ENCODE measurements at regions not wholly inside any gene's neighbourhood (a gene's known extent, or its start where the extent isn't known, plus 50 kb on each side); places are given as distances from the start of the nearest gene placed in this dataset.
A peak's percentile ranks its signal among the peaks of the same experiment; 100 is the strongest.
"Not testable (repeated sequence)": the region's sequence is repeated elsewhere in the genome, so short reads cannot be mapped to it uniquely, and the experiment has no call there.

- no peak overlapping the region for H3K4me3 ChIP-seq (ENCODE audit: low read depth, low read length)
- no peak for TF ChIP-seq CTCF (IDR thresholded peaks at IDR 0.05; ENCODE audit: low read depth, low read length, missing control alignments)
- DNase-seq (ENCODE audit: low read depth) = no peak
These were observed 128.8 kb upstream of the KYNU start for GRCh38 chr2:142748559-142749099.

DNA sequence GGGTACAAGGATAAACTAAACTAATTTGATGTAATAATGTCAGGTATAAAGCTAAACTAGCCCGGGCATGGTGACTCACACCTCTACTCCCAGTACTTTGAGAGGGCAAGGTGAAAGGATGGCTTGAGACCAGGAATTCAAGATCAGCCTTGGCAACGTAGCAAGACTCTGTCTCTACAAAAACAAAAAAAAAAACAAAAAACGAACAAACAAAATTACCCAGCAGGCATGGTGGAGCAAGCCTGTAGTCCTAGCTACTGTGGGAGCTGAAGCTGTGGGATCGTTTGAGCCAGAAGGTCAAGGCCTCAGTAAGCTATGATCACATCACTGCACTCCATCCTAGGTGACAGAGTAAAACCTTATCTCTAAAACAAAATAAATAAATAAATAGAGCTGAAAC lies 131.8 kb upstream of the KYNU start:
- no peak for TF ChIP-seq CTCF (IDR thresholded peaks at IDR 0.05; ENCODE audit: low read depth, low read length, missing control alignments)
- no peak overlapping the region for H3K4me3 ChIP-seq (ENCODE audit: low read depth, low read length)
- no peak for DNase-seq (ENCODE audit: low read depth)

- no peak for TF ChIP-seq CTCF (IDR thresholded peaks at IDR 0.05; ENCODE audit: low read depth, low read length, missing control alignments)
- DNase-seq (ENCODE audit: low read depth) = no peak
- no peak overlapping the region for H3K4me3 ChIP-seq (ENCODE audit: low read depth, low read length)
These were observed 134.9 kb upstream of the KYNU start for GRCh38 chr2:142742371-142743214.

GRCh38 chr2:142741764-142742269 lies 135.6 kb upstream of the KYNU start:
- no peak for TF ChIP-seq CTCF (IDR thresholded peaks at IDR 0.05; ENCODE audit: low read depth, low read length, missing control alignments)
- DNase-seq (ENCODE audit: low read depth) = no peak
- H3K4me3 ChIP-seq (ENCODE audit: low read depth, low read length) = no peak overlapping the region

GRCh38 chr2:142734770-142735169 lies 142.7 kb upstream of the KYNU start:
- no peak overlapping the region for H3K4me3 ChIP-seq (ENCODE audit: low read depth, low read length)
- DNase-seq (ENCODE audit: low read depth) = no peak
- no peak for TF ChIP-seq CTCF (IDR thresholded peaks at IDR 0.05; ENCODE audit: low read depth, low read length, missing control alignments)

- TF ChIP-seq CTCF (IDR thresholded peaks at IDR 0.05; ENCODE audit: low read depth, low read length, missing control alignments) = peak; percentile 39
- DNase-seq (ENCODE audit: low read depth) = no peak
- no peak overlapping the region for H3K4me3 ChIP-seq (ENCODE audit: low read depth, low read length)
These were observed 143.2 kb upstream of the KYNU start for GRCh38 chr2:142734231-142734630.

GRCh38 chr2:142729814-142730213 lies 147.7 kb upstream of the KYNU start:
- not testable (repeated sequence) for DNase-seq (ENCODE audit: low read depth); H3K4me3 ChIP-seq (ENCODE audit: low read depth, low read length)

DNA sequence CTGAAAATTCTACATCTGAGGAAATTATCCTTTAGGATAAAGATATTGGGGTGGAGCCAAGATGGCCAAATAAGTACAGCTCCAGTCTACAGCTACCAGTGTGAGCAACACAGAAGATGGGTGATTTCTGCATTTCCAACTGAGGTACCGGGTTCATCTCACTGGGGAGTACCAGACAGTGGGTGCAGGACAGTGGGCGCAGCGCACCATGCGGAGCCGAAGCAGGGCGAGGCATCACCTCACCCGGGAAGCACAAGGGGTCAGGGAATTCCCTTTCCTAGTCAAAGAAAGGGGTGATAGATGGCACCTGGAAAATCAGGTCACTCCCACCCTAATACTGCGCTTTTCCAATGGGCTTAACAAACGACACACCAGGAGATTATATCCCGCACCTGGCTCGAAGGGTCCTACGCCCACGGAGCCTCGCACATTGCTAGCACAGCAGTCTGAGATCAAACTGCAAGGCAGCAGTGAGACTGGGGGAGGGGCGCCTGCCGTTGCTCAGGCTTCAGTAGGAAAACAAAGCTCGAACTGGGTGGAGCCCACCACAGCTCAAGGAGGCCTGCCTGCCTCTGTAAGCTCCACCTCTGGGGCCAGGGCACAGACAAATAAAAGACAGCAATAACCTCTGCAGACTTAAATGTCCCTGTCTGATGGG lies 149.5 kb upstream of the KYNU start:
- DNase-seq (ENCODE audit: low read depth); H3K4me3 ChIP-seq (ENCODE audit: low read depth, low read length): not testable (repeated sequence)

Data from GM12864 (cell line).